ENCODE measurements at regions not wholly inside any gene's neighbourhood (a gene's known extent, or its start where the extent isn't known, plus 50 kb on each side); places are given as distances from the start of the nearest gene placed in this dataset.

- H3K4me3 ChIP-seq (ENCODE audit: low read length): no peak overlapping the region
- DNase-seq (ENCODE audit: low read depth): no peak
- TF ChIP-seq CTCF (conservative IDR thresholded peaks at IDR 0.05; ENCODE audit: low read depth, low read length): no peak
Observed at GRCh38 chr5:35308421-35308820, 78.1 kb upstream of the PRLR start.

GRCh38 chr5:35306716-35307365, 76.6 kb upstream of the PRLR start:
- no peak for TF ChIP-seq CTCF (conservative IDR thresholded peaks at IDR 0.05; ENCODE audit: low read depth, low read length)
- DNase-seq (ENCODE audit: low read depth): no peak

GRCh38 chr5:35305336-35306020, 75.2 kb upstream of the PRLR start:
- no peak overlapping the region for H3K4me3 ChIP-seq (ENCODE audit: low read length)
- TF ChIP-seq CTCF (conservative IDR thresholded peaks at IDR 0.05; ENCODE audit: low read depth, low read length): no peak
- DNase-seq (ENCODE audit: low read depth): no peak

More at GRCh38 chr5:35306716-35307365, 76.6 kb upstream of the PRLR start:
- H3K4me3 ChIP-seq (ENCODE audit: low read length): no peak overlapping the region

- DNase-seq (ENCODE audit: low read depth): no peak
- TF ChIP-seq CTCF (conservative IDR thresholded peaks at IDR 0.05; ENCODE audit: low read depth, low read length): no peak
- no peak overlapping the region for H3K4me3 ChIP-seq (ENCODE audit: low read length)
Observed at GRCh38 chr5:35304291-35304690, 74.0 kb upstream of the PRLR start.

GRCh38 chr5:35303152-35303551, 72.9 kb upstream of the PRLR start:
- H3K4me3 ChIP-seq (ENCODE audit: low read length): no peak overlapping the region
- DNase-seq (ENCODE audit: low read depth): no peak
- TF ChIP-seq CTCF (conservative IDR thresholded peaks at IDR 0.05; ENCODE audit: low read depth, low read length): no peak

GRCh38 chr5:35302544-35302943, 72.3 kb upstream of the PRLR start:
- no peak for DNase-seq (ENCODE audit: low read depth)
- no peak for TF ChIP-seq CTCF (conservative IDR thresholded peaks at IDR 0.05; ENCODE audit: low read depth, low read length)
- H3K4me3 ChIP-seq (ENCODE audit: low read length): no peak overlapping the region

GRCh38 chr5:35297755-35298154, 67.5 kb upstream of the PRLR start:
- no peak for DNase-seq (ENCODE audit: low read depth)
- no peak for TF ChIP-seq CTCF (conservative IDR thresholded peaks at IDR 0.05; ENCODE audit: low read depth, low read length)
- H3K4me3 ChIP-seq (ENCODE audit: low read length): no peak overlapping the region
